ENCODE measurements at regions not wholly inside any gene's neighbourhood (a gene's known extent, or its start where the extent isn't known, plus 50 kb on each side); places are given as distances from the start of the nearest gene placed in this dataset.
"Not testable (repeated sequence)": the region's sequence is repeated elsewhere in the genome, so short reads cannot be mapped to it uniquely, and the experiment has no call there.

- no peak for DNase-seq (ENCODE audit: low read depth, low spot score)
These were observed 109.1 kb downstream of the CRLF2 start for GRCh38 chrX:1103360-1103759.

- no peak for DNase-seq (ENCODE audit: low read depth, low spot score)
These were observed 109.7 kb downstream of the CRLF2 start for GRCh38 chrX:1102786-1103185.

- not testable (repeated sequence) for DNase-seq (ENCODE audit: low read depth, low spot score)
These were observed 110.2 kb downstream of the CRLF2 start for GRCh38 chrX:1102221-1102620.

- DNase-seq (ENCODE audit: low read depth, low spot score): no peak
These were observed 113.2 kb downstream of the CRLF2 start for GRCh38 chrX:1099146-1099770.

GRCh38 chrX:1097328-1097727 lies 115.1 kb downstream of the CRLF2 start:
- DNase-seq (ENCODE audit: low read depth, low spot score): no peak

GRCh38 chrX:1094566-1095333 lies 117.7 kb downstream of the CRLF2 start:
- DNase-seq (ENCODE audit: low read depth, low spot score): no peak

- DNase-seq (ENCODE audit: low read depth, low spot score): no peak
These were observed 118.6 kb downstream of the CRLF2 start for GRCh38 chrX:1093586-1094421.

GRCh38 chrX:1093121-1093520 lies 119.3 kb downstream of the CRLF2 start:
- peak; percentile 24 for DNase-seq (ENCODE audit: low read depth, low spot score)

- no peak for DNase-seq (ENCODE audit: low read depth, low spot score)
These were observed 125.7 kb downstream of the CRLF2 start for GRCh38 chrX:1086444-1087409.

GRCh38 chrX:1085871-1086270 lies 126.6 kb downstream of the CRLF2 start:
- not testable (repeated sequence) for DNase-seq (ENCODE audit: low read depth, low spot score)

- no peak for DNase-seq (ENCODE audit: low read depth, low spot score)
These were observed 127.8 kb downstream of the CRLF2 start for GRCh38 chrX:1084689-1085088.

- no peak for DNase-seq (ENCODE audit: low read depth, low spot score)
These were observed 135.4 kb downstream of the CRLF2 start for GRCh38 chrX:1076871-1077651.

- DNase-seq (ENCODE audit: low read depth, low spot score): no peak
These were observed 136.7 kb downstream of the CRLF2 start for GRCh38 chrX:1075741-1076140.

GRCh38 chrX:1075156-1075555 lies 137.3 kb downstream of the CRLF2 start:
- no peak for DNase-seq (ENCODE audit: low read depth, low spot score)

GRCh38 chrX:1074755-1075154 lies 137.7 kb downstream of the CRLF2 start:
- no peak for DNase-seq (ENCODE audit: low read depth, low spot score)

GRCh38 chrX:1074172-1074571 lies 138.3 kb downstream of the CRLF2 start:
- no peak for DNase-seq (ENCODE audit: low read depth, low spot score)

- DNase-seq (ENCODE audit: low read depth, low spot score): no peak
These were observed 139.6 kb downstream of the CRLF2 start for GRCh38 chrX:1072637-1073377.

- no peak for DNase-seq (ENCODE audit: low read depth, low spot score)
These were observed 141.1 kb downstream of the CRLF2 start for GRCh38 chrX:1071351-1071750.

- DNase-seq (ENCODE audit: low read depth, low spot score): no peak
These were observed 150.1 kb downstream of the CRLF2 start for GRCh38 chrX:1062351-1062750.

- no peak for DNase-seq (ENCODE audit: low read depth, low spot score)
These were observed 151.9 kb downstream of the CRLF2 start for GRCh38 chrX:1060562-1060960.
